ENCODE measurements at regions not wholly inside any gene's neighbourhood (a gene's known extent, or its start where the extent isn't known, plus 50 kb on each side); places are given as distances from the start of the nearest gene placed in this dataset.

- ChIA-PET POLR2A (no interaction called here), CTCF (interaction anchor here (1.2 kb wide), 1 partner anchor 13 kb away, joined by 3 read pairs; no protein-coding TSS in a partner anchor)
- DNase-seq (ENCODE audit: low read depth in 1 of 2, low spot score in 1 of 2), result no peak
- no peak overlapping the region for H3K4me3 ChIP-seq
- WGBS (ENCODE audit: missing lambda C conversion rate), result 13% methylated on average over 5 of the region's 5 CpGs
- H3K27ac ChIP-seq, result no peak overlapping the region
- ATAC-seq, result no peak
- no peak for FAIRE-seq
- TF ChIP-seq MYC (IDR thresholded peaks at IDR 0.05; ENCODE audit: borderline replicate concordance, low read length), result no peak
- TF ChIP-seq HOXB13 (CRISPR knock-in tag; IDR thresholded peaks at IDR 0.05; ENCODE audit: low read depth), result no peak
- TF ChIP-seq JUNB (IDR thresholded peaks at IDR 0.05), result no peak
- TF ChIP-seq HDAC2 (IDR thresholded peaks at IDR 0.05), result no peak
- no peak for TF ChIP-seq NR3C1 (IDR thresholded peaks at IDR 0.05)
- no peak for TF ChIP-seq MAX (IDR thresholded peaks at IDR 0.05)
- no peak for TF ChIP-seq RCOR1 (IDR thresholded peaks at IDR 0.05; ENCODE audit: low read depth, low read length)
- TF ChIP-seq HOXB5 (CRISPR knock-in tag; IDR thresholded peaks at IDR 0.05), result no peak
- no peak for TF ChIP-seq SMC3 (IDR thresholded peaks at IDR 0.05)
- TF ChIP-seq HOXA7 (CRISPR knock-in tag; IDR thresholded peaks at IDR 0.05), result no peak
- TF ChIP-seq TFCP2L1 (CRISPR knock-in tag; IDR thresholded peaks at IDR 0.05), result no peak
- TF ChIP-seq POLR2AphosphoS2 (conservative IDR thresholded peaks at IDR 0.05; ENCODE audit: low read length), result no peak
- no peak for TF ChIP-seq USF2 (IDR thresholded peaks at IDR 0.05)
- TF ChIP-seq FOSB (CRISPR knock-in tag; IDR thresholded peaks at IDR 0.05), result no peak
- TF ChIP-seq RNF2 (IDR thresholded peaks at IDR 0.05; ENCODE audit: borderline replicate concordance, low read depth), result no peak
- no peak for TF ChIP-seq EHMT2 (IDR thresholded peaks at IDR 0.05; ENCODE audit: low read depth)
- no peak overlapping the region for H3K4me2 ChIP-seq
- no peaks in the 10 kb centered on the region for H3K9me3 ChIP-seq
- H3K4me1 ChIP-seq, result no peaks in the 10 kb centered on the region
These were observed 319.5 kb upstream of the CXCR4 start for GRCh38 chr2:136437461-136437860.

GRCh38 chr2:136436936-136437335 is 319.0 kb upstream of the CXCR4 start:
- ATAC-seq (no peak), DNase-seq (ENCODE audit: low read depth in 1 of 2, low spot score in 1 of 2) (no peak), FAIRE-seq (no peak)
- ChIA-PET POLR2A (no interaction called here), CTCF (interaction anchor here (1.2 kb wide), 1 partner anchor 13 kb away, joined by 3 read pairs; no protein-coding TSS in a partner anchor)
- Histone ChIP-seq H3K4me1 (no peaks in the 10 kb centered on the region), H3K4me2 (no peak overlapping the region), H3K9me3 (no peaks in the 10 kb centered on the region), H3K4me3 (no peak overlapping the region), H3K27ac (no peak overlapping the region)
- WGBS (ENCODE audit: missing lambda C conversion rate), result 17% methylated on average over 5 of the region's 5 CpGs
- no peak for TF ChIP-seq HMGXB4 (CRISPR knock-in tag; IDR thresholded peaks at IDR 0.05; ENCODE audit: borderline replicate concordance)
- TF ChIP-seq HDAC2 (IDR thresholded peaks at IDR 0.05), result no peak
- no peak for TF ChIP-seq FOXS1 (CRISPR knock-in tag; IDR thresholded peaks at IDR 0.05)
- TF ChIP-seq CHD4 (IDR thresholded peaks at IDR 0.05; ENCODE audit: borderline replicate concordance), result no peak
- TF ChIP-seq EHMT2 (IDR thresholded peaks at IDR 0.05; ENCODE audit: low read depth), result no peak
- no peak for TF ChIP-seq JUN (IDR thresholded peaks at IDR 0.05)
- no peak for TF ChIP-seq REST (IDR thresholded peaks at IDR 0.05)
- no peak for TF ChIP-seq BCL3 (IDR thresholded peaks at IDR 0.05)
- no peak for TF ChIP-seq ZFP36 (IDR thresholded peaks at IDR 0.05; ENCODE audit: borderline replicate concordance, partially characterized antibody)
- no peak for TF ChIP-seq POLR2AphosphoS2 (conservative IDR thresholded peaks at IDR 0.05; ENCODE audit: low read length)
- TF ChIP-seq BHLHE40 (IDR thresholded peaks at IDR 0.05; ENCODE audit: low read depth, low read length), result no peak
- TF ChIP-seq FOSL2 (IDR thresholded peaks at IDR 0.05), result no peak
- no peak for TF ChIP-seq FOSL2 (CRISPR knock-in tag; IDR thresholded peaks at IDR 0.05)
- TF ChIP-seq CEBPB (IDR thresholded peaks at IDR 0.05), result no peak
- no peak for TF ChIP-seq RCOR1 (IDR thresholded peaks at IDR 0.05; ENCODE audit: low read depth, low read length)
- no peak for TF ChIP-seq RARB (CRISPR knock-in tag; IDR thresholded peaks at IDR 0.05)

Data from A549 (cell line).